Gastroesophageal sphincter (tissue), 3 donors: ENCODE measurements at regions not wholly inside any gene's neighbourhood (a gene's known extent, or its start where the extent isn't known, plus 50 kb on each side); places are given as distances from the start of the nearest gene placed in this dataset.

Source experiments
- EP300 ChIP-seq: sonication (generic); formaldehyde crosslinking; IDR thresholded peaks from one replicate; pipeline ENCODE4 v1.6.1; 2017; ENCODE audit warnings: antibody characterized with exemption, mild to moderate bottlenecking
- POLR2A ChIP-seq, 2 donors: fragments of 450-650 bp; IDR thresholded peaks; one replicate each; pipeline ENCODE4 v1.6.1; 2017; ENCODE audit warnings: antibody characterized with exemption in 2 of 2, mild to moderate bottlenecking in 2 of 2, moderate library complexity in 1 of 2
- POLR2AphosphoS5 ChIP-seq: sonication (generic); formaldehyde crosslinking; IDR thresholded peaks from one replicate; pipeline ENCODE4 v1.6.1; 2017; ENCODE audit warnings: antibody characterized with exemption
- TF ChIP-seq, protein P1 (sequence below), 4 experiments: fragments of 200-600 bp in 2 of 4; fragments of 450-650 bp in 2 of 4; sonication (generic) in 1 of 4; IDR thresholded peaks; one replicate each; pipeline ENCODE4 v1.5.1; 2017 to 2019; ENCODE audit warnings: antibody characterized with exemption in 4 of 4, mild to moderate bottlenecking in 2 of 4, moderate library complexity in 2 of 4

DNA sequence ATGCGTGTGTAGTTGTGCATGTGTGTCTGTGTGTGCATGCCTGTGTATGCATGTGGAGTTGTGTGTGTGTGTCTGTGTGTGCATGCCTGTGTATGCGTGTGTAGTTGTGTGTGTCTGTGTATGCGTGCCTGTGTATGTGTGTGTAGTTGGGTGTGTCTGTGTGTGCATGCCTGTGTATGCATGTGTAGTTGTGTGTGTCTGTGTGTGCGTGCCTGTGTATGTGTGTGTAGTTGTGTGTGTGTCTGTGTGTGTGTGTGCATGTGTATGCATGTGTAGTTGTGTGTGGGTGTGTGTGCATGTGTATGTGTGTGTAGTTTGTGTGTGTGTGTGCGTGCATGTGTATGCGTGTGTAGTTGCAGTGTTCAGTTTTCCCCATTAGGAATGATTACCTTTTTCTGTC lies 162.0 kb downstream of the URB2 start:
- TF ChIP-seq, protein P1, sequence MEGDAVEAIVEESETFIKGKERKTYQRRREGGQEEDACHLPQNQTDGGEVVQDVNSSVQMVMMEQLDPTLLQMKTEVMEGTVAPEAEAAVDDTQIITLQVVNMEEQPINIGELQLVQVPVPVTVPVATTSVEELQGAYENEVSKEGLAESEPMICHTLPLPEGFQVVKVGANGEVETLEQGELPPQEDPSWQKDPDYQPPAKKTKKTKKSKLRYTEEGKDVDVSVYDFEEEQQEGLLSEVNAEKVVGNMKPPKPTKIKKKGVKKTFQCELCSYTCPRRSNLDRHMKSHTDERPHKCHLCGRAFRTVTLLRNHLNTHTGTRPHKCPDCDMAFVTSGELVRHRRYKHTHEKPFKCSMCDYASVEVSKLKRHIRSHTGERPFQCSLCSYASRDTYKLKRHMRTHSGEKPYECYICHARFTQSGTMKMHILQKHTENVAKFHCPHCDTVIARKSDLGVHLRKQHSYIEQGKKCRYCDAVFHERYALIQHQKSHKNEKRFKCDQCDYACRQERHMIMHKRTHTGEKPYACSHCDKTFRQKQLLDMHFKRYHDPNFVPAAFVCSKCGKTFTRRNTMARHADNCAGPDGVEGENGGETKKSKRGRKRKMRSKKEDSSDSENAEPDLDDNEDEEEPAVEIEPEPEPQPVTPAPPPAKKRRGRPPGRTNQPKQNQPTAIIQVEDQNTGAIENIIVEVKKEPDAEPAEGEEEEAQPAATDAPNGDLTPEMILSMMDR (IDR thresholded peaks at IDR 0.05), result no peak
- TF ChIP-seq POLR2AphosphoS5 (no peak), POLR2A (IDR thresholded peaks at IDR 0.05) (no peak), EP300 (no peak)
